ENCODE measurements at regions not wholly inside any gene's neighbourhood (a gene's known extent, or its start where the extent isn't known, plus 50 kb on each side); places are given as distances from the start of the nearest gene placed in this dataset.

- no peak for TF ChIP-seq CTCF (IDR thresholded peaks at IDR 0.05)
- TF ChIP-seq REST (IDR thresholded peaks at IDR 0.05), result no peak
- no peak for TF ChIP-seq ESRRA (IDR thresholded peaks at IDR 0.05; ENCODE audit: borderline replicate concordance, low read length)
- TF ChIP-seq JUN (IDR thresholded peaks at IDR 0.05), result no peak
- no peak for TF ChIP-seq POLR2A (IDR thresholded peaks at IDR 0.05; ENCODE audit: low read length)
- no peak for TF ChIP-seq FOSB (CRISPR knock-in tag; IDR thresholded peaks at IDR 0.05)
- no peak for TF ChIP-seq TFCP2L1 (CRISPR knock-in tag; IDR thresholded peaks at IDR 0.05)
- TF ChIP-seq BHLHE40 (IDR thresholded peaks at IDR 0.05; ENCODE audit: low read depth, low read length), result no peak
These were observed 447.5 kb downstream of the BUD13 start for GRCh38 chr11:116325247-116325646.
